Natural killer cell (primary cell): ENCODE measurements at regions not wholly inside any gene's neighbourhood (a gene's known extent, or its start where the extent isn't known, plus 50 kb on each side); places are given as distances from the start of the nearest gene placed in this dataset.

Experiments used
- ATAC-seq, 3 donors: fragments of 150-1000 bp in 2 of 3; fragments of 200-7000 bp in 1 of 3; cut with Tn5 transposase; 1 replicate in 1 of 3; 2 replicates in 2 of 3; pipeline ENCODE4 v1.10.0; 2021; ENCODE audit warnings: mild to moderate bottlenecking in 2 of 3, moderate library complexity in 2 of 3
- DNase-seq, 2 donors: peaks; one replicate each; pipeline versions ENCODE4 v3.0.0 to v3.0.0-alpha.2; 2013 to 2021; ENCODE audit warnings: mixed read lengths in 1 of 2
- H3K27ac ChIP-seq: one replicate; pipeline ENCODE4 v1.5.1; 2013; ENCODE audit warnings: mild to moderate bottlenecking, low read length
- H3K27me3 ChIP-seq: one replicate; pipeline ENCODE4 v1.6.1; 2013; ENCODE audit warnings: low read length; ENCODE audit not compliant: control insufficient read depth, insufficient read depth
- H3K36me3 ChIP-seq: one replicate; pipeline ENCODE4 v1.6.1; 2013; ENCODE audit warnings: low read length; ENCODE audit not compliant: control insufficient read depth, insufficient read depth
- H3K4me1 ChIP-seq: one replicate; pipeline ENCODE4 v1.6.1; 2013; ENCODE audit warnings: low read length; ENCODE audit not compliant: control insufficient read depth, insufficient read depth
- H3K4me3 ChIP-seq: one replicate; pipeline ENCODE4 v1.5.1; 2013; ENCODE audit warnings: low read length
- H3K9me3 ChIP-seq: one replicate; pipeline ENCODE4 v1.6.1; 2013; ENCODE audit warnings: low read length; ENCODE audit not compliant: control insufficient read depth, insufficient read depth
- H3K27ac Mint-ChIP-seq, 2 donors: one replicate each; pipeline ENCODE4 v1.8.0; 2022; ENCODE audit warnings: mild to moderate bottlenecking in 2 of 2, mixed read lengths in 2 of 2, moderate library complexity in 1 of 2
- H3K27me3 Mint-ChIP-seq, 2 donors: one replicate each; pipeline ENCODE4 v1.8.0; 2022; ENCODE audit warnings: low read depth in 2 of 2, mixed read lengths in 2 of 2
- H3K36me3 Mint-ChIP-seq: one replicate; pipeline ENCODE4 v1.8.0; 2022; ENCODE audit warnings: mixed read lengths
- H3K4me1 Mint-ChIP-seq, 2 donors: one replicate each; pipeline ENCODE4 v1.8.0; 2022; ENCODE audit warnings: mixed read lengths in 2 of 2
- H3K4me3 Mint-ChIP-seq: one replicate; pipeline ENCODE4 v1.8.0; 2022; ENCODE audit warnings: mild to moderate bottlenecking, moderate library complexity, mixed read lengths
- H3K9me3 Mint-ChIP-seq, 2 donors: one replicate each; pipeline ENCODE4 v1.8.0; 2022; ENCODE audit warnings: mixed read lengths in 2 of 2
- CTCF ChIP-seq: fragments of 200-600 bp; IDR thresholded peaks from one replicate; pipeline ENCODE4 v1.8.0; 2022; ENCODE audit warnings: antibody characterized with exemption
- WGBS: methylation state at CpG from one replicate; pipeline ENCODE4 v1.1.7; 2013; ENCODE audit warnings: missing lambda C conversion rate; ENCODE audit not compliant: insufficient coverage; 5-methylcytosine and 5-hydroxymethylcytosine counted together
- intact Hi-C: fragments of 100-400 bp; cut with micrococcal nuclease; formaldehyde crosslinking; loops from one replicate; pipeline ENCODE4 v1.14.2; 2022

DNA sequence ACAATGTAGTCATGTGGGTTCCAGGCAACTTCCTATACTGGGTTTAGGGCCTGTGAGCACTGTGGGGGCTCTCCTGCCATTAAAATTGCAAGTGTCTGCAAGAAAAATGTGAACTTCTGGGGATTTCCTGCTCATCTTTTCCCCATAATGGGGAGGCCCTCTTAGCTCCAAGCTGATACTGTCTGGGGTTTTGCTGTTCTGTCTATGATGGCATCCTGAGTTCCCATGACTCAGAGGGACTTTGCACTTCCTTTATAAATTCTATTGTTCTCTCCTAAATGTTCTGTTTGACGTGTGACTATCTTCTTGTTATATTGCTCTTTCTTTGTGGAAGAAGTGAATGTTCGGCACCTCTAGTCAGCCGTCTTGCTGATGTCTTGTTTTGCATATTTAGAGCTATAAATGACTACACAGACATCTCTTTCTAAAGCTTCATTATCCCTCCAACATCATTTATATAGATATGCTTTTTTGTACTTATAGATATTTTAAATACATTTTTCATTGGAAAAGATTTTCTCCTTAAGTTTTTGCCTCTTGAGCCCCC, 465.8 kb downstream of the NAF1 start:
- no peak for DNase-seq
- Histone ChIP-seq H3K4me3 (no peak overlapping the region), H3K27ac (no peak overlapping the region), H3K36me3 (no peaks in the 10 kb centered on the region), H3K27me3 (no peaks in the 10 kb centered on the region), H3K4me1 (no peaks in the 10 kb centered on the region), H3K9me3 (peaks cover 11% of the 10 kb centered on the region)
- Mint-ChIP-seq H3K27ac (no peak overlapping the region), H3K36me3 (no peaks in the 10 kb centered on the region), H3K27me3 (no peaks in the 10 kb centered on the region), H3K4me3 (no peak overlapping the region), H3K4me1 (no peaks in the 10 kb centered on the region), H3K9me3 (peaks cover 12 to 23% of the 10 kb centered on the region in 2 donors)
- WGBS, result no CpG with 5 or more reads among the region's 3 CpGs
- intact Hi-C loops, result no loop called here
- no peak for ATAC-seq
- no peak for TF ChIP-seq CTCF

DNA sequence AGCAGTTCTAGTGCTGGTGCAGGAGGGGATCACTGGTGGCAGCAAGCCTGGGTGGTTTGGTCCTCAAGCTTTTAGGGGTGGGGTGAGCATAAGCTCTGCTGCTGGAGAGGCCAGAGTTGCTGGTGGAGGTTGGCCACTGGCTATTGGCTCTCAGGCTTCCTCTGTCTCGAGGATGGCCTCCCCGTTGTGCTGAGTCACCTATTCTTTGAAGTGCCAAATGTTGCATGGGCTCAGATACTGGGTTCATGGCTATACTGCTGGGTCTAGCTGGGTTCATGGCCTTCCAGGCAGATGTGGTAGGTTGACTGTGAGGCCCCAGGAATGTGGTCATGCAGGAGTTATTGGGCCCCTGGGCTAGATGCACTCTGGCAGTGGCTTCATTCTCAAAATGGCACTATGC, 466.3 kb downstream of the NAF1 start:
- peaks cover 10 to 23% of the 10 kb centered on the region in 2 donors for H3K9me3 Mint-ChIP-seq
- H3K4me1 Mint-ChIP-seq, result no peaks in the 10 kb centered on the region
- no peaks in the 10 kb centered on the region for H3K27me3 Mint-ChIP-seq
- Histone ChIP-seq H3K4me1 (no peaks in the 10 kb centered on the region), H3K9me3 (peaks cover 11% of the 10 kb centered on the region), H3K27me3 (no peaks in the 10 kb centered on the region), H3K27ac (no peak overlapping the region), H3K4me3 (no peak overlapping the region), H3K36me3 (no peaks in the 10 kb centered on the region)
- no peak for TF ChIP-seq CTCF
- WGBS, result 72% methylated on average over 2 of the region's 2 CpGs
- H3K36me3 Mint-ChIP-seq, result no peaks in the 10 kb centered on the region
- H3K4me3 Mint-ChIP-seq, result no peak overlapping the region
- DNase-seq, result no peak
- ATAC-seq, result no peak
- no peak overlapping the region for H3K27ac Mint-ChIP-seq
- intact Hi-C loops, result no loop called here

GRCh38 chr4:162699629-162700028, 467.1 kb downstream of the NAF1 start:
- 86% methylated on average over 1 of the region's 1 CpG for WGBS
- DNase-seq (no peak), ATAC-seq (no peak)
- Histone ChIP-seq H3K36me3 (no peaks in the 10 kb centered on the region), H3K27ac (no peak overlapping the region), H3K4me3 (no peak overlapping the region), H3K27me3 (no peaks in the 10 kb centered on the region), H3K4me1 (no peaks in the 10 kb centered on the region), H3K9me3 (peaks cover 9% of the 10 kb centered on the region)
- no peak for TF ChIP-seq CTCF
- Mint-ChIP-seq H3K36me3 (no peaks in the 10 kb centered on the region), H3K4me3 (no peak overlapping the region), H3K27ac (no peak overlapping the region), H3K9me3 (peaks cover 10 to 24% of the 10 kb centered on the region in 2 donors), H3K27me3 (no peaks in the 10 kb centered on the region), H3K4me1 (no peaks in the 10 kb centered on the region)
- intact Hi-C loops, result no loop called here

DNA sequence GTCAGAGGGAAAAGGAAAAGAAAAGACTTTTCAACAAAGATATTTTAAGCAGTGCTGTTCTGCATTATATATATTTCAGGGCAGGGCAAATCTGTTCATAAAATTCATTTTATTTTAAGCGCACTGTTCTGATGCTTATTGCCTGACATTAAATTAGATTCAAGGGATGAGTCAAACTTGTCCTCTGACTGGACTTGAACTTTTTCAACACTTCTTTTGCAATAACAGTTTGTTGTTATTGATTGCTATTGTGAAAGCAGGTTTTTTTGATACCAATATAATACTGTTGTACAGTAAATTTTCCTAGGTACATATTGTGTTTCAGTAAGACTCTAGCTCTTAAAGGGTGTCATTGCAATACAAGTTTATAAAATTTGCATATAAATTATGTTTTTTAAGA, 481.3 kb downstream of the NAF1 start:
- Histone ChIP-seq H3K27ac (no peak overlapping the region), H3K4me1 (no peaks in the 10 kb centered on the region), H3K36me3 (no peaks in the 10 kb centered on the region), H3K27me3 (no peaks in the 10 kb centered on the region), H3K9me3 (no peaks in the 10 kb centered on the region), H3K4me3 (no peak overlapping the region)
- no peak overlapping the region for H3K27ac Mint-ChIP-seq
- H3K36me3 Mint-ChIP-seq, result no peaks in the 10 kb centered on the region
- no peak for ATAC-seq
- no peak overlapping the region for H3K4me3 Mint-ChIP-seq
- intact Hi-C loops, result no loop called here
- TF ChIP-seq CTCF, result no peak
- WGBS, result no CpG with 5 or more reads among the region's 1 CpG
- H3K4me1 Mint-ChIP-seq, result no peaks in the 10 kb centered on the region
- H3K27me3 Mint-ChIP-seq, result no peaks in the 10 kb centered on the region
- DNase-seq, result no peak
- H3K9me3 Mint-ChIP-seq, result peaks cover 3 to 11% of the 10 kb centered on the region in 2 donors
